ENCODE measurements at regions not wholly inside any gene's neighbourhood (a gene's known extent, or its start where the extent isn't known, plus 50 kb on each side); places are given as distances from the start of the nearest gene placed in this dataset.

- TF ChIP-seq POLR2A (IDR thresholded peaks at IDR 0.05; ENCODE audit: low read depth, low read length) (no peak), POLR2AphosphoS5 (IDR thresholded peaks at IDR 0.05; ENCODE audit: low read depth, low read length) (no peak), POU2F2 (IDR thresholded peaks at IDR 0.05; ENCODE audit: low read depth, low read length) (no peak)
Observed at GRCh38 chr16:8271344-8271743, 319.0 kb downstream of the TMEM114 start.

Measured in GM12891 (cell line).